HepG2 (cell line): ENCODE measurements at regions not wholly inside any gene's neighbourhood (a gene's known extent, or its start where the extent isn't known, plus 50 kb on each side); places are given as distances from the start of the nearest gene placed in this dataset.

Source experiments
- RFX5 ChIP-seq: IDR thresholded peaks from 2 replicates; pipeline ENCODE4 v1.6.1; 2011; ENCODE audit warnings: low read depth, low read length, improper control_type of control experiment
- RNF2 ChIP-seq: fragments of 450-650 bp; conservative IDR thresholded peaks from 2 replicates; pipeline ENCODE4 v1.6.1; 2016; ENCODE audit warnings: low read depth
- ZNF124 ChIP-seq: sonication (generic); formaldehyde crosslinking; IDR thresholded peaks from 2 replicates; pipeline ENCODE4 v1.4.0; 2020; ENCODE audit warnings: missing genetic modification reagents
- ZNF331 ChIP-seq: sonication (generic); formaldehyde crosslinking; IDR thresholded peaks from 2 replicates; pipeline ENCODE4 v1.4.0; 2020; ENCODE audit warnings: missing genetic modification reagents
- TF ChIP-seq, protein P1 (sequence below): sonication (generic); formaldehyde crosslinking; IDR thresholded peaks from 2 replicates; pipeline ENCODE4 v1.5.0; 2020; ENCODE audit warnings: mild to moderate bottlenecking, missing genetic modification reagents, moderate library complexity

DNA sequence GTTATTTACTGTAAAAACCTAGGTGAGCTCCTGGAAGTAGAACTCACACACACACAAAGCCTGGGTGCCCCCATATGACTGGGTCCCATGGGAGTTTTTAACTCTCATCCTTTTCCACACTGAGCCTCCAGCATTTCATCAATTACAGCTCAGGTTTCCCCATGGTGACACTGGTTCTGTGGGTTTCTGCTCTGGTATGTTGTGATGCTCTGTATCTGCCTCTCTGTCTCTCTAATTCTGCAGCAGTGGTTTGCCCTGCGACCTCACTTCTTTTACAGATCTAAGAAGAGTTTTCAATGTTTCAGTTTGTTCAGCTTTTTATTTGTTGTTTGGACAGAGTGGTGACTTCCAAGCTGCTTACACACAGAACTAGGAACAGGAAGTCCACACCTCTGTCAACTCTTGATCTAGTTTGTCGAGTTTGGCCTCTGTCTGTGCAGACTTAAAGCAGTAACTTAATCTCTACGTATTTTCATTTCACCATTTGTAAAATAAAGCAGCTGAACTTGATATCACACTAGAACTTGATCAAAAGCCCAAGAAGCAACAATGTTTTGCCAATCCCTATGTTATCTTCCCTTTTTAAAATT lies 554.3 kb downstream of the EPHA7 start:
- TF ChIP-seq ZNF124 (CRISPR knock-in tag), result no peak
- TF ChIP-seq, protein P1, sequence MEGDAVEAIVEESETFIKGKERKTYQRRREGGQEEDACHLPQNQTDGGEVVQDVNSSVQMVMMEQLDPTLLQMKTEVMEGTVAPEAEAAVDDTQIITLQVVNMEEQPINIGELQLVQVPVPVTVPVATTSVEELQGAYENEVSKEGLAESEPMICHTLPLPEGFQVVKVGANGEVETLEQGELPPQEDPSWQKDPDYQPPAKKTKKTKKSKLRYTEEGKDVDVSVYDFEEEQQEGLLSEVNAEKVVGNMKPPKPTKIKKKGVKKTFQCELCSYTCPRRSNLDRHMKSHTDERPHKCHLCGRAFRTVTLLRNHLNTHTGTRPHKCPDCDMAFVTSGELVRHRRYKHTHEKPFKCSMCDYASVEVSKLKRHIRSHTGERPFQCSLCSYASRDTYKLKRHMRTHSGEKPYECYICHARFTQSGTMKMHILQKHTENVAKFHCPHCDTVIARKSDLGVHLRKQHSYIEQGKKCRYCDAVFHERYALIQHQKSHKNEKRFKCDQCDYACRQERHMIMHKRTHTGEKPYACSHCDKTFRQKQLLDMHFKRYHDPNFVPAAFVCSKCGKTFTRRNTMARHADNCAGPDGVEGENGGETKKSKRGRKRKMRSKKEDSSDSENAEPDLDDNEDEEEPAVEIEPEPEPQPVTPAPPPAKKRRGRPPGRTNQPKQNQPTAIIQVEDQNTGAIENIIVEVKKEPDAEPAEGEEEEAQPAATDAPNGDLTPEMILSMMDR (CRISPR knock-in tag), result no peak
- TF ChIP-seq RNF2, result no peak
- no peak for TF ChIP-seq ZNF331 (CRISPR knock-in tag)
- TF ChIP-seq RFX5, result no peak
